HG03469 (cell line): ENCODE measurements at regions not wholly inside any gene's neighbourhood (a gene's known extent, or its start where the extent isn't known, plus 50 kb on each side); places are given as distances from the start of the nearest gene placed in this dataset.
"Not testable (repeated sequence)": the region's sequence is repeated elsewhere in the genome, so short reads cannot be mapped to it uniquely, and the experiment has no call there.

Experiments
- ATAC-seq: cut with Tn5 transposase; IDR thresholded peaks from one replicate; pipeline ENCODE4 v1.9.1; 2021; ENCODE audit warnings: mild to moderate bottlenecking, moderate library complexity, moderate number of reproducible peaks; ENCODE audit not compliant: unreplicated experiment

DNA sequence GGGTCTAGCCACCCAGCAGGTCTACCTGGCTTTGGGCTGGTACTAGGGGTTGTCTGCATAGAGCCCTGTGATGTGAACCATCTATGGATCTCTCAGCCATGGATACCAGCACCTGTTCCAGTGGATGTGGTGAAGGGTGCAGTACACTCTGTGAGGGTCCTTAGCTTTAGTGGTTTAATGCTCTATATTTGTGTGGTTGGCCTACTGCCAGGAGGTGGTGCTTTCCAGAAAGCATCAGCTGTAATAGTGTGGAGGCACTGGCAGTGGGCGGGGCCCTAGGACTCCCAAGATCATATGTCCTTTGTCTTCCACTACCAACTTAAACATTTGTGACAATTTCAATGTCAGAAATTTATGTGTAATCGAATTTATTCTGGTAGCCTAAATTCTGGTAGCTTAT is 1065.1 kb downstream of the RPIA start:
- not testable (repeated sequence) for ATAC-seq

GRCh38 chr2:89758332-89759026 is 1067.0 kb downstream of the RPIA start:
- not testable (repeated sequence) for ATAC-seq

DNA sequence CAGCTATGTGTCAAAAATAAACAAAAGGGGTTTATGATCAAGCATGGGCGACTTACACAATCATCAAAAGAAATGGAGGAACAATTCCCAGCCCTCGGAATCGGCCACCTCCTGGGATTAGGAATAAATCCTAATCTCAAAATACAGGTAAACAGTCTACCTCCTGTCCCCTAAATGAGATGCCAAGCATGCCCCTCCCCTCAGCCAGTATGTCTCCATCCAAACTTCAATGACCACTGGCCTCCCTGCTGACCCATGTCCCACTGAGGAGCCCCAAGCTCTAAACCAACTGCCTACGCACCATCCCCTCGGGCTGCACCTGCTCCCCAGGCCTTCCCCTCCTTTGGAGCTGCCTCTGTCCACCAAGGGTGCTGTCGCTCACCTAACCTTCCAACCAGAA is 1069.3 kb downstream of the RPIA start:
- not testable (repeated sequence) for ATAC-seq

DNA sequence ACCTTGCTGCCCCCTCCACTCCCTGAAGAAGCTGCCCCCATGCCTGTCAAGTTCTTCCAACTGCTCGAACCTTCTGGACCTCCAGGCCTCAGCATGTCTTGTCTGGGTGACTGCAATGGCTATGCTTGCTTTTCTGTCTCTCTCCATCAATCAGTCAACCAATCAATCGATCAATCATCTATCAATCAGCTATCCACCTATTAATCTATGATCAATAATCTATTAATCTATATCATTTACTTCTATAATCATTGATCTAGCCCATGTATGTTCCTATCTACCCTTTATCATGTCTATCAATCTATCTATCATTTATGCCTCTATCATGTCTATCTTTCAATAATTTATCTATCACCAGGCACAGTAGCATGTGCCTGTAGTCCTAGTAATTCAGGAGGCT is 1069.7 kb downstream of the RPIA start:
- not testable (repeated sequence) for ATAC-seq

- ATAC-seq, result not testable (repeated sequence)
These were observed 1070.4 kb downstream of the RPIA start for GRCh38 chr2:89761863-89762262.

DNA sequence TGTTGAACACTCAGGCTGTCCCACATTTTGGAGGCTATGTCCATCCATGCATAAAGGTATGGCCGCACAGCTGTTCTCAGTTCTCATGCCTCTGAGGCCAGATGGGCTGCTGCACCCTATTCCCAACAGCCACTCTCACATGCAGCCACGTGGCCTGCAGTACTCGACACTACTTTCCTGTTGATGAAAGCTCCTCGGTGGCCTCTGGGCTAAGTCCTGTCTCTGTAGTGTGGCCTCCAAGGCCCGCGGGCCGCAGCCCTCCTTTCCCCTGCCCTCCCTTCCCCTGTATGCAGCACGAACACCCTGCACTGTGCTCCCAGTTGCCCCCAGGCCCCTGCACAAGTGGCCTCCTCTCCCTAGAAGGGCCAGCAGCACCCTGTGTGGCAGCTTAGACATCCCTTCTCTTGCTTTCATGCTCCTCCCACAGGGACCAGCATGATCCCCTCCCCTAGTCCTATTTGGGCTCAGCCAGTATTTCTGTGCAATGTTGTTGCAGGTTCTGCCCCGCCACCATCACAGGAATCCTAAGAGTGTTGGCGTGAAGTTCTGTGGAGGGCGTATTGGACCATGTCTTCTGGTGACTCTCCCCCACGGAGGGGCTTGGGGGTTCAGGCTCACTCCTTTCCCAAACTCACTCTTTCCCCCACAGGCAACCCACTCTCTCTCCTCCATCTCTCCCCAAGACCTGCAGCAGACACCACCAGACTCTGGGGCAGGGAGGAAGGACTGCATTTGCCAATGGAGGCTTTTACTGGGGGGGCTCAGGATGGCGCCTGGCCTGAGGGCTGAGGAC is 1071.2 kb downstream of the RPIA start:
- ATAC-seq, result not testable (repeated sequence)

DNA sequence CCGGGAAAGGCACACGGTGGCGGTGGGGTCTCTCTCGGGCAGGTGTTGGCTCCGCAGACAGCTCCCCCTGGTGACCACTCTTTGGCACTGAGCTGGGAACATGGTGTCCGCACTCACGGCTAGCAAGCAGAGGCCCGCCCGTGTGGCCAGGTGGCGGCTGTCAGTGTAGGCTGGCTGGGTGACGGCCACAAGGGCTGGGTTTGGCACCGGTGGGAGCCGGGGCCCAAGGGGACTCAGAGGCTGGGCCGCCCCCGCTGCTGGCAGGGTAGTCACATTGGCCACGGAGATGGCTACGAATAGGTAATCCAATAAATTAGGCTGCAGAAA is 1071.7 kb downstream of the RPIA start:
- no peak for ATAC-seq

GRCh38 chr2:89763581-89764485 is 1072.4 kb downstream of the RPIA start:
- ATAC-seq, result no peak

DNA sequence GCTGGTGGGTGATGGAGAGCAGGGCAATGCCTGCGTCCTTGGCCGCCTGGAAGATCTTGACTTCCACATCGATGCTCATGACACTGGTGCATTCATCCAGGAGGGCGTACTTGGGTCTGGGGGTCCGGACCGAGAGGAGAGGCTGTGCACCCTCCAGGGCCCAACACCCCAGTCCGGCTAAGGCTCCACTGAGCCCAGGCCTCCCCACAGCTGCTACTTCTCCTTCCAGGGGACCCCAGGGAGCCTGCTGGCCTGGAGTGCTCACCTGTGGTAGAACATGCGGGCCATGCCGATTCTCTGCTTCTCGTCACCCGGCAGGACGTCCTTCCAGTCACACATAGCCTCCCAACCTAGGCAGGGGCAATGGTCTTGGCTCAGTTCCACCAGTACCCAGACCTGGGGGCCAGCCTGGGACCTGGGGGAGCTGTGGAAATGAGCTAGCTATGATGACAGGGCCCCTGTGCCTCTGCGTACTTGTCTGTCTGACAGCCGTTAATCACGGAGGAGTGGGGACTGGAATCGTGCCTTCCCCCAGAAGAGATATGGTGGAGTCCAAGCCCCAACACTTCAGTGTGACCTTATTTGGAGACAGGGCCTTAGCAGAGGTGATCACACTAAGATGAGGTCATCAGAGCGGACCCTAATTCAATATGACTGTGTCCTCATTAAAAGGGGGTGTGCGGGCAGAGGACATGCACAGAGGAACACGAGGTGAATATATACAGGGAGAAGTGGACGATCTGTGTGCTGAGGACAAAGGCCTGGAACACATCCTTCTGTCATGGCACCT is 1073.3 kb downstream of the RPIA start:
- not testable (repeated sequence) for ATAC-seq

GRCh38 chr2:89765361-89765718 is 1073.9 kb downstream of the RPIA start:
- ATAC-seq, result not testable (repeated sequence)

DNA sequence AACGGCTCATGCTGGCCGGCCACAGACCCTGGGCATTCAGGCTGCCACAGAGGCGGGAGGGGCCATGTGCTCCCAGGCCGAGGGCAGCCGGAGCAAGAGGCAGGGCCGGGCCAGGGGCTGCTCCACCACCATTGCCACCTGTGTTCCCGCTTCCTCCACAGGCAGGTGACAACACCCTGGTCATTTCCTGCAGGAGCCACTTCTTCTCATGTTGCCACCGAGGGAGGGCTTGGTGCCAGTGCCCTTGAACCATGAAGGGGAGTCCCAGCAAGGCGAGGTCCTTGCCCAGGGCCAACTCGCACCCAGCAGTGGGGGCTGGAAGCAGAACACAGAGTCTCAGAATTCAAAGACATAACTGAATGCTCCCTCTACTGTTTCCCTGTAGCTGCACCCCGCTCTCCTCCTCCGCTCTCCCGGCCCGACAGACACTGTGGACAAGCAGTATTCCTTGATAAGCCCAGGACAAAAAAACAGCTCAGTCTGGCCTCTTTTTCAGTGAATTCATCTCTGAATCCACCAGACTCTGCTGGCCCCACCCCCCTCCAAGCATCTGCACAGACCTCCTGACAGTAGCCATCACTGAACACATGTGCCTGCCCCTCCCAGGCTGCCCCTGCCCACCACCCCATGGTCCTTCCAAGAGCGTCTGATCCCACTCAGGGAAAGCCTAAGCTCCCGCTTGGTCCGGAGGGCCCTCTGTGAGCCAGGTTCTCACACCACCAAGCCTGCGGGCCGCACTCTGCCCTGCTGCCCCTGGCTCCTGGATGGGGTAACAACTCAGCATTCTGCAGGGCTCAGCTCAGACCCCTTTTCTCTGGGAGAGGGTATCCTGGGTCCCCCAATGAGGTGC is 1074.9 kb downstream of the RPIA start:
- ATAC-seq, result not testable (repeated sequence)

- not testable (repeated sequence) for ATAC-seq
These were observed 1075.6 kb downstream of the RPIA start for GRCh38 chr2:89767058-89767457.

DNA sequence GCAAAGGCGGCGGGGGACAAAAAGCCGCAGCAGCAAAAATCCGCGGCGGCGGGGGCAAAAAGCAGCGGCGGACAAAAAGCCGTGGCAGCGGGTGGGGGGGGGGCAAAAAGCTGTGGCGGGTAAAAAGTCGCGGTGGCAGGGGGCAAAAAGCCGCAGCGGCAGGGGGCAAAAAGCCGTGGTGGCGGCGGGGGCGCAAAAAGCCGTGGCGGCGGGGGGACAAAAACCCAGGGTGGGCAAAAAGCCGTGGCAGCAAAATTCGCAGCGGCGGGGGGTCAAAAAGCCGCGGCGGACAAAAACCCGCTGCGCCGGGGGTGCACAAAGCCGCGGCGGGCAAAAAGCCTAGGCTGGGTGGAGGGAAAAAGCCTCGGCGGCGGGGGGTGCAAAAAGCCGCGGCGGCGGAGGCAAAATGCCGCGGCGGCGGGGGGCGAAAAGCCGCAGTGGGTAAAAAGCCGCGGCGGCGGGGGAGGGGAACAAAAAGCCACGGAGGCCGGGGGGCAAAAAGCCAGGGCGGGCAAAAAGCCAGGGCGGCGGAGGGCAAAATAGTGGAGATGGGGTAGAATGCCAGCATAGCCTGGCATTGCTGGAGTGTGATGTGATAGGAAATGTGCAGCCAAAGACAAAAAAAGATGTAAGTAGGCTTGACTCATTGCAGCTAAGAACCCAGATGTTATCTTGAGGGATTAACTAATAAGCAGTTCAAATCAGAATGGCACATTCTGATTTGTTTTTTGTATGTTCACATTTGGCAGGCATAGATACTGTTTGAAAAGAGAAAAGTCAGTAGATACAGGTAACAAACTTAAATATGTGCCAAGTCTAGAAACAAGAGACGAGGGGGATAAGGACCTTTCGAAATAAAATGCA is 1076.3 kb downstream of the RPIA start:
- ATAC-seq, result no peak

GRCh38 chr2:89775885-89776284 is 1084.4 kb downstream of the RPIA start:
- no peak for ATAC-seq

- no peak for ATAC-seq
These were observed 1088.8 kb downstream of the RPIA start for GRCh38 chr2:89780318-89780717.

DNA sequence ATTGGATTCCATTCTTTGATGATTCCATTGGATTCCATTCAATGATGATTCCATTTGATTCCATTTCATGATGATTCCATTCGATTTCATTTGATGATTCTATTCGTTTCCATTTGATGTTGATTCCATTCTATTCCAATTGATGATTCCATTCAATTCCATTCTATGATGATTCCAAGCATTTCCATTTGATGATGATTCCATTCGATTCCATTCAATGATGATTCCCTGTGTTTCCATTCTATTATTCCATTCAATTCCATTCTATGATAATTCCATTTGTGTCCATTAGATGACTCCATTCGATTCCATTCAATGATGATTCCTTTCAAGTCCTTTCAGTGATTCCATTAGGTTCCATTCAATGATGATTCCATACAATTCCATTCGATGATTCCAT is 1090.5 kb downstream of the RPIA start:
- ATAC-seq, result no peak

GRCh38 chr2:89784960-89785359 is 1093.5 kb downstream of the RPIA start:
- ATAC-seq, result no peak

DNA sequence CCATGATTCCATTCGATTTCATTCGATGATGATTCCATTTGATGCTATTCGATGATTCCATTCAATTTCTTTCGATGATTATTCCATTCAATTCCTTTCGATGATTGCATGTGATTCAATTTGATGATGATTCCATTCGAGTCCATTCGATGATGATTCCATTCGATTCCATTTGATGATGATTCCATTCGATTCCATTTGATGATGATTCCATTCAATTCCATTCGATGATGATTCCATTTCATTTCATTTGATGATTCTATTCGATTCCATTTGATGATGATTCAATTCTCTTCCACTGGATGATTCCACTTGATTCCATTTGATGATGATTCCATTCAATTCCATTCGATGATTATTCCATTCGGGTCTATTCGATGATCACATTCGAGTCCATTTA is 1094.1 kb downstream of the RPIA start:
- not testable (repeated sequence) for ATAC-seq

DNA sequence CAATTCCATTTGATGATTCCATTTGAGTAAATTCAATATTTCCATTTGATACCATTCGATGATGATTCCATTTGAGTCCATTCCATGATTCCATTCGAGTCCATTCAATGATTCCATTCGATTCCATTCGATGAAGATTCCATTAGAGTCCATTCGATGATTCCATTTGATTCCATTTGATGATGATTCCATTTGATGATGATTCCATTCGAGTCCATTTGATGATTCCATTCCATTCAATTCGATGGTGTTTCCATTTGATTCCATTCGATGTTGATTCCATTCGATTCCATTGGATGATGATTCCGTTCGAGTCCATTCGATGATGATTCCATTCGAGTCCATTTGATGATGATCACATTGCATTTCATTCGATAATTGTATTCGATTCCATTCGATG is 1095.2 kb downstream of the RPIA start:
- not testable (repeated sequence) for ATAC-seq
